T-helper 17 cell (primary cell): ENCODE measurements at regions not wholly inside any gene's neighbourhood (a gene's known extent, or its start where the extent isn't known, plus 50 kb on each side); places are given as distances from the start of the nearest gene placed in this dataset.
"Not testable (repeated sequence)": the region's sequence is repeated elsewhere in the genome, so short reads cannot be mapped to it uniquely, and the experiment has no call there.

Source experiments
- ATAC-seq: fragments of 150-1000 bp; cut with Tn5 transposase; 2 replicates; pipeline ENCODE4 v1.10.0; 2021; ENCODE audit warnings: mild to moderate bottlenecking, moderate library complexity
- DNase-seq, 3 donors: peaks; one replicate each; pipeline versions ENCODE4 v3.0.0 to v3.0.0-alpha.2; 2020 to 2021
- H3K9me3 ChIP-seq: one replicate; pipeline ENCODE4 v1.7.0; 2013; ENCODE audit warnings: low read length, mild to moderate bottlenecking; ENCODE audit not compliant: control insufficient read depth, poor library complexity, severe bottlenecking
- H3K27ac Mint-ChIP-seq: one replicate; pipeline ENCODE4 v1.8.0; 2022; ENCODE audit warnings: mild to moderate bottlenecking, moderate library complexity, mixed read lengths
- H3K27me3 Mint-ChIP-seq: one replicate; pipeline ENCODE4 v1.8.0; 2022; ENCODE audit warnings: mixed read lengths
- H3K36me3 Mint-ChIP-seq: one replicate; pipeline ENCODE4 v1.8.0; 2022; ENCODE audit warnings: low read depth, mixed read lengths
- H3K4me1 Mint-ChIP-seq: one replicate; pipeline ENCODE4 v1.8.0; 2022; ENCODE audit warnings: mild to moderate bottlenecking, mixed read lengths
- H3K4me3 Mint-ChIP-seq: one replicate; pipeline ENCODE4 v1.8.0; 2022; ENCODE audit warnings: mild to moderate bottlenecking, moderate library complexity, mixed read lengths

- Mint-ChIP-seq H3K36me3 (no peaks in the 10 kb centered on the region), H3K27ac (no peak overlapping the region), H3K27me3 (no peaks in the 10 kb centered on the region), H3K4me3 (no peak overlapping the region), H3K4me1 (no peaks in the 10 kb centered on the region)
- no peak for ATAC-seq
- DNase-seq: no peak
- H3K9me3 ChIP-seq: no peaks in the 10 kb centered on the region
Measured at GRCh38 chr16:86854626-86855294, 276.4 kb downstream of the FOXL1 start.

DNA sequence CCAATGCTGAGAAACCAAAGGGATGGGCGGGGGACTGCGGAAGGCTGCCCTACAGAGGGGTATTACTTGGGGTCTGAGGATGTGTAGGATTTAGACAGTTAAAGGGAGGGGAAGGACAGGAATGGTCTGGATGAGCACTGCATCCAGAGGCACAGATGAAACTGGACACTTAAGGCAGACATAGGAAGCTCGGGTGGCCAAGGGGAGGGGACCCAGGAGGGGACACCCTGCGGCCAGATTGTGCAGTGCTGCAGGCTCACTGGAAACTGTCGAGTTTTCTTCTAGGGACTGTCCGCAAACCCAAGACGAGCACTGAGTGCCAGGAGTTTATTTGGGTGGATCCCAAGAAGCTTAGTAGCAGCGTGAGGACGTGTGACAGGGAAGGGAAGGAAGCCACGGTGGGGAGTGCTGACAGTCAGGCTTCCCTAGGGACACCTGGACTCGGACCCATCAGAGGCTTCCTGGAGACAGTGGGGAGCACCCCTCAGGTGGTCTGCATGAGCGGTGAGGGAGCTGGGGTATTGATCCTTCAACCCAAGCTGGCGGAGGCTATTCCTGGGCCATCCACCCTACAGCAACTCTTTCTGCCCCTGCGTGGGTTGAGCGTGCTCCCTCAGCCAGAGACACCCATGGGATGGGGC is 278.7 kb downstream of the FOXL1 start:
- DNase-seq (no peak), ATAC-seq (no peak)
- Mint-ChIP-seq H3K4me3 (no peak overlapping the region), H3K27ac (no peak overlapping the region), H3K36me3 (no peaks in the 10 kb centered on the region), H3K4me1 (no peaks in the 10 kb centered on the region), H3K27me3 (no peaks in the 10 kb centered on the region)
- no peaks in the 10 kb centered on the region for H3K9me3 ChIP-seq

DNA sequence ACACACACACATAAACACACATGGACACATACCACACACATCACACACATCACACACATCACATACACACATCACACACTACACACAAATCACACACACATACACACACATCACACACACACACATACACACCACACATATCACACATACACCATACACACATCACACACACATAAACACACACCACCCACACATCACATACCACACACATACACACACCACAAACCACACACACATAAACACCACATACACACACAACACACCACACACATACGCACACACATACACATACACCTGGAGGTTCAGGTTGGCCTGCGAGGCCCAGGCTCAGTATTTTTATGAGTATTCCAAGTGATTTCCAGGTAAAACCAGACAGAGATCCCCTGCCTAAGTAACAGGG is 279.5 kb downstream of the FOXL1 start:
- DNase-seq: no peak
- Mint-ChIP-seq H3K4me1 (no peaks in the 10 kb centered on the region), H3K27ac (no peak overlapping the region), H3K27me3 (no peaks in the 10 kb centered on the region), H3K4me3 (no peak overlapping the region), H3K36me3 (no peaks in the 10 kb centered on the region)
- no peak for ATAC-seq
- H3K9me3 ChIP-seq: no peaks in the 10 kb centered on the region

- Mint-ChIP-seq H3K4me3 (no peak overlapping the region), H3K36me3 (no peaks in the 10 kb centered on the region), H3K4me1 (no peaks in the 10 kb centered on the region), H3K27me3 (no peaks in the 10 kb centered on the region), H3K27ac (no peak overlapping the region)
- no peak for DNase-seq
- no peak for ATAC-seq
- no peaks in the 10 kb centered on the region for H3K9me3 ChIP-seq
Measured at GRCh38 chr16:86858501-86858900, 280.2 kb downstream of the FOXL1 start.

DNA sequence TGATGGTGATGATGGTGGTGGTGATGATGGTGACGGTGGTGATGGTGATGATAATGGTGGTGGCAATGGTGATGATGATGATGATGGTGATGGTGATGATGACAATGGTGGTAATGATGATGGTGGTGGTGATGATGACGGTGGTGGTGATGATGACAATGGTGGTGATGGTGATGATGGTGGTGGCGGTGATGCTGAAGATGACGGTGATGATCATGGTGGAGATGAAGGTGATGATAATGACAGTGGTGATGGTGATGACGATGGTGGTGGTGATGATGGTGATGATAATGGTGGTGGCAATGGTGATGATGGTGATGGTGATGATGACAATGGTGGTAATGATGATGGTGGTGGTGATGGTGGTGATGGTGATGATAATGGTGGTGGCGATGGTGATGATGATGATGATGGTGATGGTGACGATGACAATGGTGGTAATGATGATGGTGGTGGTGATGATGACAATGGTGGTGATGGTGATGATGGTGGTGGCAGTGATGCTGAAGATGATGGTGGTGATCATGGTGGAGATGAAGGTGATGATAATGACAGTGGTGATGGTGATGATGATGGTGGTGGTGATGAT is 283.0 kb downstream of the FOXL1 start:
- H3K27ac Mint-ChIP-seq, H3K4me1 Mint-ChIP-seq, H3K4me3 Mint-ChIP-seq, ATAC-seq, H3K36me3 Mint-ChIP-seq, DNase-seq, H3K27me3 Mint-ChIP-seq, H3K9me3 ChIP-seq: not testable (repeated sequence)

GRCh38 chr16:86862595-86863280 is 284.4 kb downstream of the FOXL1 start:
- no peaks in the 10 kb centered on the region for H3K4me1 Mint-ChIP-seq
- no peaks in the 10 kb centered on the region for H3K27me3 Mint-ChIP-seq
- H3K9me3 ChIP-seq: no peaks in the 10 kb centered on the region
- no peak for ATAC-seq
- no peaks in the 10 kb centered on the region for H3K36me3 Mint-ChIP-seq
- no peak for DNase-seq
- no peak overlapping the region for H3K27ac Mint-ChIP-seq
- no peak overlapping the region for H3K4me3 Mint-ChIP-seq

GRCh38 chr16:86863609-86864008 is 285.3 kb downstream of the FOXL1 start:
- ATAC-seq (no peak), DNase-seq (no peak)
- Mint-ChIP-seq H3K27ac (no peak overlapping the region), H3K27me3 (no peaks in the 10 kb centered on the region), H3K4me3 (no peak overlapping the region), H3K36me3 (no peaks in the 10 kb centered on the region), H3K4me1 (no peaks in the 10 kb centered on the region)
- no peaks in the 10 kb centered on the region for H3K9me3 ChIP-seq

- no peaks in the 10 kb centered on the region for H3K9me3 ChIP-seq
- Mint-ChIP-seq H3K36me3 (no peaks in the 10 kb centered on the region), H3K27ac (no peak overlapping the region), H3K27me3 (no peaks in the 10 kb centered on the region), H3K4me3 (no peak overlapping the region), H3K4me1 (no peaks in the 10 kb centered on the region)
- ATAC-seq (no peak), DNase-seq (no peak)
Measured at GRCh38 chr16:86864586-86864985, 286.2 kb downstream of the FOXL1 start.

DNA sequence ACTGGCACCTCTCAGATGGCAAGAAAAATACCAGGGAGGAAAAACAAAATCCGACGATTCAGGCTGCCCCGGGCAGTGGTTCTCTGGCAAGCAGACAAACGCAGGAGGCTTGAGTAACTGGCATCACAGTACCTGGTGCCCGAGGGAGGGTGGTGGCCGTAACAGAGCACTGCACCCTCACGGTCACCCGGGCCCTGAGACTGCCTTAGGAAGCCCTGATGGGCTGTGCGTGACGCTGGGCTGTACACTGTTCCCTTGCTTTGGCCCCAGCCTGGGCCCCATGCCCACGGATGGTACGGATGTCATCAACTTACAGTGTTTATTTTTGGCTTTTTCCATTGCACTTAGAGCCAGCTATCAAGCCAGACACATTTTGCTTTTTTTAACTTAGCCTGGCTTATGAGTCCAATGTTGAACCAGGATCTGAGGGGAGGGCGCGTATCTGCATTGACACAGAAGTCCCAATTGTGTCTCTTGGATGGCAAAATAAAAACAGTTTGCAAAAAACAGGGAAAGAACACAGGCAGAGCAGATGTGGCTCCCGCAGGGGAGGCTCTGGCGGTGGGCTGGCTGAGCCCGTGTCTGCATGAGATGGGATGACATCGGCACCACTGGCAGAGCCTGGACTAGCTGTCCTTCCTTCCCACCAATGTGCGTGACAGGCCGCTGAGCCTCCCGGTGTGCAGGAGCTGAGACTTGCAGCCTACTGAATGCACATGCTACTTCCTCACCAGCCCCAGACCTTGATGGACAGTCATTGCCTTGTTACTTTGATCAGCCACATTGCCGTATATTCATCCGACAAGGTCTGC is 287.7 kb downstream of the FOXL1 start:
- ATAC-seq: no peak

DNA sequence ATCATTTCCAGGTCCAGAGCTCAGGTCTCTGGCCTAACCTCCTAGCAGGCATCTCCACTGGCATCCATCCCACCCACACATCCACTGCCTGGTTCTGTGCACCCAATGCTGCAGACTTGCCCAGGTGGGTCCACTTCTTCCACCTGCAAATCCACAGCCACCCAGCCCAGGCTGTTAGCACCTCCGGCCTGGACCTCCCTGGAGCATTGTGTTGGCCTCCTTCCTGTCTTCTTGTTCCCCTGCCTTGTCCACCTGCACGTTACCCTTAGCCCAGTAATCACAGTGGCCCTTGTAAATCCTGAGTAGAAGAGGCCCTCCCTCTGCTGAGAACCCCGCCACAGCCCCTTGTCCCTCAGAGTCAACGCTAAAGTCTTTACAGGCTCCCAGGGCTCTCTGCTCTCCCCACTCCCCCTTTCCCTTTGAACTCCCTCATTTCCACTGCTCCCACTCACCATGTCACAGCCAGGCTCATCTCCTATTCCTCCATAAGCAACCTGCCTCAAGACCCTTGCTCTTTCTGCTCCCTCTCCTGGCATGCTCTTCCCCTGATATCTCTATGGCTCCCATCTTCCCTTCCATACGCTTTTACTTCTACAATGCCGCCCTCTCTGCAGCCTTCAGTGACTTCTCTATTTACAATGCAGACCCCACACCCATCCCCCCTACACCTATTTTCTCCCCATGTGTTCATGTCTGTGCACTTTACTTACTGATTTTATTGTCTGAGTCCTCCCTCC is 288.8 kb downstream of the FOXL1 start:
- no peaks in the 10 kb centered on the region for H3K9me3 ChIP-seq
- Mint-ChIP-seq H3K27ac (no peak overlapping the region), H3K4me1 (no peaks in the 10 kb centered on the region), H3K27me3 (peaks cover under 1% of the 10 kb centered on the region), H3K36me3 (no peaks in the 10 kb centered on the region), H3K4me3 (no peak overlapping the region)
- ATAC-seq (no peak), DNase-seq (no peak)

More for the DNA sequence above, 287.7 kb downstream of the FOXL1 start:
- no peaks in the 10 kb centered on the region for H3K9me3 ChIP-seq
- Mint-ChIP-seq H3K4me3 (no peak overlapping the region), H3K27me3 (no peaks in the 10 kb centered on the region), H3K36me3 (no peaks in the 10 kb centered on the region), H3K4me1 (no peaks in the 10 kb centered on the region), H3K27ac (no peak overlapping the region)
- no peak for DNase-seq

- no peak overlapping the region for H3K27ac Mint-ChIP-seq
- ATAC-seq (no peak), DNase-seq (no peak)
- peaks cover 8% of the 10 kb centered on the region for H3K27me3 Mint-ChIP-seq
- H3K4me3 Mint-ChIP-seq: no peak overlapping the region
- H3K9me3 ChIP-seq: no peaks in the 10 kb centered on the region
- no peaks in the 10 kb centered on the region for H3K36me3 Mint-ChIP-seq
- H3K4me1 Mint-ChIP-seq: no peaks in the 10 kb centered on the region
Measured at GRCh38 chr16:86868070-86868469, 289.7 kb downstream of the FOXL1 start.

DNA sequence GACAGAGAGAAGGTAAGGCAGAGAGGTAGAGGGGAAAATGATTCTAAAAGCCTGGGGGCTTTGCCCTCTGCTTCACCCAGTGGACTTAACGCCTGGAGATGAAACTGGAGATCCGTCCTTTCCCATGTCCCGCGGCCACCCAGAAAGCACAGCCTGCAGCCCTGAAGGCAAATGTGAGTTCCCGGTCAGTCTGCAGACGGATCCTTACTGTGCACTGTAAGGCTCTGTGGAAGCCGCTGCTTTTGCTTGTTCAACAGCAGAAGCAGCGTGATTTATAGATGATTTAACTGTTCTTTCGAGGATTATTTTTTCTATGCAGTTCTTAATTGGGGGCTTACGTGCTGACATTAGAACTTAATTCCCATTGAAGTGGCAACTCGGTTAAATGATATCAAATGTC is 290.4 kb downstream of the FOXL1 start:
- H3K4me1 Mint-ChIP-seq: no peaks in the 10 kb centered on the region
- H3K9me3 ChIP-seq: no peaks in the 10 kb centered on the region
- H3K36me3 Mint-ChIP-seq: no peaks in the 10 kb centered on the region
- ATAC-seq (no peak), DNase-seq (no peak)
- H3K4me3 Mint-ChIP-seq: no peak overlapping the region
- H3K27me3 Mint-ChIP-seq: peaks cover 8% of the 10 kb centered on the region
- H3K27ac Mint-ChIP-seq: no peak overlapping the region
